GM12892 (cell line): ENCODE measurements at regions not wholly inside any gene's neighbourhood (a gene's known extent, or its start where the extent isn't known, plus 50 kb on each side); places are given as distances from the start of the nearest gene placed in this dataset.

ENCODE experiments used
- POLR2A ChIP-seq: IDR thresholded peaks from 2 replicates; pipeline ENCODE4 v1.6.1; 2011; ENCODE audit warnings: low read depth, low read length, control low read depth
- POLR2AphosphoS5 ChIP-seq: IDR thresholded peaks from 2 replicates; pipeline ENCODE4 v1.6.1; 2011; ENCODE audit warnings: low read depth, low read length, control low read depth
- TAF1 ChIP-seq: IDR thresholded peaks from 2 replicates; pipeline ENCODE4 v1.6.1; 2011; ENCODE audit warnings: low read depth, mild to moderate bottlenecking, control low read depth, low read length, borderline replicate concordance

DNA sequence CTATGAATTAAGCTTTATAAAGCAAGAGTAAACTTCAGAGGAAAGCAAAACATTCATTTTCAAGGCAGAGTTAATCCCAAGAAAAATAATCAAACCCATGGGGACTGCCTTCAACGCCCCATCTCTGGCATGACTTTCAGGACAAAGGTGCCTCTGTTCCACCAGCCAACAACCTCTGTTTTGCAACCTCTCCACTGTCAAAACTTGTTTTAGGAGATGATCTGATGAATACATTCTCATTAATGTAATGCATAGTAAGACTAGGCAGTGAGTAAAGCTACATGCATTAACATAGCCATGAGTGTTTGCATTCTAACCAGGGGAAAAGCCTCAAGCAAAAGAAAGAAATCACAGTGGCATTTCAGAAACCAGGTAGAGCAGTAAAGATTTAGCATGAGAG, 357.0 kb downstream of the FBXO15 start:
- TF ChIP-seq POLR2A (no peak), POLR2AphosphoS5 (no peak), TAF1 (no peak)
